ENCODE measurements at regions not wholly inside any gene's neighbourhood (a gene's known extent, or its start where the extent isn't known, plus 50 kb on each side); places are given as distances from the start of the nearest gene placed in this dataset.

GRCh38 chr6:105484238-105485161, 81.6 kb upstream of the PREP start:
- TF ChIP-seq, protein P1, sequence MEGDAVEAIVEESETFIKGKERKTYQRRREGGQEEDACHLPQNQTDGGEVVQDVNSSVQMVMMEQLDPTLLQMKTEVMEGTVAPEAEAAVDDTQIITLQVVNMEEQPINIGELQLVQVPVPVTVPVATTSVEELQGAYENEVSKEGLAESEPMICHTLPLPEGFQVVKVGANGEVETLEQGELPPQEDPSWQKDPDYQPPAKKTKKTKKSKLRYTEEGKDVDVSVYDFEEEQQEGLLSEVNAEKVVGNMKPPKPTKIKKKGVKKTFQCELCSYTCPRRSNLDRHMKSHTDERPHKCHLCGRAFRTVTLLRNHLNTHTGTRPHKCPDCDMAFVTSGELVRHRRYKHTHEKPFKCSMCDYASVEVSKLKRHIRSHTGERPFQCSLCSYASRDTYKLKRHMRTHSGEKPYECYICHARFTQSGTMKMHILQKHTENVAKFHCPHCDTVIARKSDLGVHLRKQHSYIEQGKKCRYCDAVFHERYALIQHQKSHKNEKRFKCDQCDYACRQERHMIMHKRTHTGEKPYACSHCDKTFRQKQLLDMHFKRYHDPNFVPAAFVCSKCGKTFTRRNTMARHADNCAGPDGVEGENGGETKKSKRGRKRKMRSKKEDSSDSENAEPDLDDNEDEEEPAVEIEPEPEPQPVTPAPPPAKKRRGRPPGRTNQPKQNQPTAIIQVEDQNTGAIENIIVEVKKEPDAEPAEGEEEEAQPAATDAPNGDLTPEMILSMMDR (IDR thresholded peaks at IDR 0.05): peak; percentile 82 to 96 (median 91)
- no peak for TF ChIP-seq POLR2A (IDR thresholded peaks at IDR 0.05)
- no peak for TF ChIP-seq POLR2AphosphoS5 (IDR thresholded peaks at IDR 0.05)
- no peak for TF ChIP-seq EP300 (IDR thresholded peaks at IDR 0.05; ENCODE audit: low read depth)
- WGBS, 2 donors (ENCODE audit: low coverage in 1 of 2): 34% methylated on average over 12 of the region's 12 CpGs
- H3K4me1 ChIP-seq: peaks cover 0 to 36% (median 2%) of the 10 kb centered on the region in 4 donors
- in situ Hi-C loops (cut with MboI; ENCODE audit: low pct_ligation_motif_present in 1 of 4, low pct_unique_long_range_greater_than_20kb in 1 of 4, low sequenced_read_pairs in 3 of 4) (loop anchor here (25.0 kb wide), 6 partner anchors 253 to 803 kb away; partner anchors contain the start of gene PRDM1 (in 1 of the 4)), intact Hi-C loops (cut with DNase I; ENCODE audit: low total_unique reads) (no loop called here)
- no peaks in the 10 kb centered on the region for H3K36me3 ChIP-seq
- no peaks in the 10 kb centered on the region for H3K27me3 ChIP-seq
- no peaks in the 10 kb centered on the region for H3K9me3 ChIP-seq
- no peak for DNase-seq
- peak overlapping the region in 2 of 4 donors; percentile 12 to 20 for H3K27ac ChIP-seq
- no peak overlapping the region for H3K4me3 ChIP-seq

GRCh38 chr6:105483492-105483891, 80.6 kb upstream of the PREP start:
- intact Hi-C loops (cut with DNase I; ENCODE audit: low total_unique reads) (no loop called here), in situ Hi-C loops (cut with MboI; ENCODE audit: low pct_ligation_motif_present in 1 of 4, low pct_unique_long_range_greater_than_20kb in 1 of 4, low sequenced_read_pairs in 3 of 4) (loop anchor here (25.0 kb wide), 6 partner anchors 254 to 804 kb away; partner anchors contain the start of gene PRDM1 (in 1 of the 4))
- TF ChIP-seq EP300 (IDR thresholded peaks at IDR 0.05; ENCODE audit: low read depth) (no peak), POLR2A (IDR thresholded peaks at IDR 0.05) (no peak), POLR2AphosphoS5 (IDR thresholded peaks at IDR 0.05) (no peak)
- TF ChIP-seq, protein P1 (IDR thresholded peaks at IDR 0.05): no peak
- H3K27me3 ChIP-seq: no peaks in the 10 kb centered on the region
- 32 to 43% methylated on average over 4 of the region's 4 CpGs for WGBS, 2 donors (ENCODE audit: low coverage in 1 of 2)
- no peak overlapping the region for H3K4me3 ChIP-seq
- no peaks in the 10 kb centered on the region for H3K36me3 ChIP-seq
- no peaks in the 10 kb centered on the region for H3K9me3 ChIP-seq
- H3K27ac ChIP-seq: peak overlapping the region in 2 of 4 donors; percentile 12 to 20
- no peak for DNase-seq
- peaks cover 0 to 26% (median 1%) of the 10 kb centered on the region in 4 donors for H3K4me1 ChIP-seq

DNA sequence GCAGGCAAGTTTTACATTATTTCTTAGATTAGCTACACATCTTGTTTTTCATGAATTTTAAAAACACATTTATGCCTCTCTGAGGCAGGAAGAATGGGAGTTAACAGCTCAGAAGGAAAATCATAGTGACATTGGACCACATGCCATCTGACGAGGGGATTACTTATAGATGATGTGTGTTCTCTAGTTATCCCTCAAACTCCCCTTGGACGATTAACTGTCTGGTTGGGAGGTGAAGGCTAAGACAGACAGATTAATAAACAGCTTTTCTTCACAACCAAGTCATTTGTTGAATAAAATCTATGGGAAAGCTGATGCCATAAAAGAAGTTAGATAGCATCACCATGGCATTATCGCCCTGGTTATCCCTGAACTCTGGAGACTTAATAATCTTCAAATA, 80.0 kb upstream of the PREP start:
- H3K4me1 ChIP-seq: peaks cover 0 to 24% (median 1%) of the 10 kb centered on the region in 4 donors
- H3K27ac ChIP-seq: peak overlapping the region in 1 of 4 donors; percentile 20
- in situ Hi-C loops (cut with MboI; ENCODE audit: low pct_ligation_motif_present in 1 of 4, low pct_unique_long_range_greater_than_20kb in 1 of 4, low sequenced_read_pairs in 3 of 4): loop anchor here (25.0 kb wide), 6 partner anchors 254 to 804 kb away; partner anchors contain the start of gene PRDM1 (in 1 of the 4)
- no peaks in the 10 kb centered on the region for H3K36me3 ChIP-seq
- H3K9me3 ChIP-seq: no peaks in the 10 kb centered on the region
- no peak overlapping the region for H3K4me3 ChIP-seq
- DNase-seq: no peak
- no peaks in the 10 kb centered on the region for H3K27me3 ChIP-seq
- 71 to 88% methylated on average over 3 of the region's 3 CpGs for WGBS, 2 donors (ENCODE audit: low coverage in 1 of 2)
- TF ChIP-seq, protein P1 (IDR thresholded peaks at IDR 0.05): no peak
- TF ChIP-seq POLR2A (IDR thresholded peaks at IDR 0.05) (no peak), EP300 (IDR thresholded peaks at IDR 0.05; ENCODE audit: low read depth) (no peak), POLR2AphosphoS5 (IDR thresholded peaks at IDR 0.05) (no peak)
- intact Hi-C loops (cut with DNase I; ENCODE audit: low total_unique reads): no loop called here

- Histone ChIP-seq H3K27me3 (no peaks in the 10 kb centered on the region), H3K27ac (peak overlapping the region in 1 of 4 donors; percentile 20), H3K4me1 (peaks cover 0 to 24% (median 1%) of the 10 kb centered on the region in 4 donors), H3K9me3 (peaks cover 1 to 3% of the 10 kb centered on the region in 2 donors), H3K4me3 (no peak overlapping the region), H3K36me3 (no peaks in the 10 kb centered on the region)
- TF ChIP-seq EP300 (IDR thresholded peaks at IDR 0.05; ENCODE audit: low read depth): no peak
- no peak for TF ChIP-seq POLR2A (IDR thresholded peaks at IDR 0.05)
- TF ChIP-seq POLR2AphosphoS5 (IDR thresholded peaks at IDR 0.05): no peak
- TF ChIP-seq, protein P1 (IDR thresholded peaks at IDR 0.05): no peak
- 65 to 67% methylated on average over 2 of the region's 2 CpGs for WGBS, 2 donors (ENCODE audit: low coverage in 1 of 2)
- in situ Hi-C loops (cut with MboI; ENCODE audit: low pct_ligation_motif_present in 1 of 4, low pct_unique_long_range_greater_than_20kb in 1 of 4, low sequenced_read_pairs in 3 of 4) (loop anchor here (25.0 kb wide), 6 partner anchors 255 to 805 kb away; partner anchors contain the start of gene PRDM1 (in 1 of the 4)), intact Hi-C loops (cut with DNase I; ENCODE audit: low total_unique reads) (no loop called here)
- DNase-seq: peak; percentile 55
These were observed 79.5 kb upstream of the PREP start for GRCh38 chr6:105482227-105482844.

All from transverse colon (tissue), 4 donors.